Body of pancreas (tissue), 4 donors: ENCODE measurements at regions not wholly inside any gene's neighbourhood (a gene's known extent, or its start where the extent isn't known, plus 50 kb on each side); places are given as distances from the start of the nearest gene placed in this dataset.
"Not testable (repeated sequence)": the region's sequence is repeated elsewhere in the genome, so short reads cannot be mapped to it uniquely, and the experiment has no call there.

ENCODE experiments used
- CTCF ChIP-seq, 7 experiments: fragments of 450-650 bp in 4 of 7; fragments of 200-600 bp in 3 of 7; sonication (generic) in 3 of 7; IDR thresholded peaks; one replicate each; pipeline ENCODE4 v1.5.1; 2016 to 2019; ENCODE audit warnings: antibody characterized with exemption in 7 of 7
- POLR2A ChIP-seq, 3 donors: fragments of 450-650 bp; IDR thresholded peaks; one replicate each; pipeline ENCODE4 v1.6.1; 2016; ENCODE audit warnings: antibody characterized with exemption in 3 of 3, mild to moderate bottlenecking in 2 of 3

DNA sequence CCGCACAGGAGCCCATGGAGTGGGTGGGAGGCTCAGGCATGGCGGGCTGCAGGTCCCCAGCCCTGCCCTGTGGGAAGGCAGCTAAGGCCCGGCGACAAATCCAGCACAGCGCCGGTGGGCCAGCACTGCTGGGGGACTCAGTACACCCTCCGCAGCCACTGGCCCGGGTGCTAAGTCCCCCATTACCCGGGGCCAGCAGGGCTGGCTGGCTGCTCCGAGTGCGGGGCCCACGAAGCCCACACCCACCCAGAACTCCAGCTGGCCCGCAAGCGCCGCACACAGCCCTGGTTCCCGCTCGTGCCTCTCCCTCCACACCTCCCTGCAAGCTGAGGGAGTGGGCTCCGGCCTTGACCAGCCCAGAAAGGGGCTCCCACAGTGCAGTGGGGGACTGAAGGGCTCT lies 610.0 kb upstream of the NRG3 start:
- TF ChIP-seq POLR2A, CTCF (IDR thresholded peaks at IDR 0.05): not testable (repeated sequence)
